Adrenal gland (tissue), 5 donors: ENCODE measurements at regions not wholly inside any gene's neighbourhood (a gene's known extent, or its start where the extent isn't known, plus 50 kb on each side); places are given as distances from the start of the nearest gene placed in this dataset.

Experiments used
- POLR2A ChIP-seq, 2 donors: fragments of 450-650 bp; IDR thresholded peaks; one replicate each; pipeline ENCODE4 v1.6.1; 2017; ENCODE audit warnings: antibody characterized with exemption in 2 of 2, mild to moderate bottlenecking in 2 of 2, moderate library complexity in 1 of 2
- TF ChIP-seq, protein P1 (sequence below), 6 experiments: fragments of 450-650 bp in 4 of 6; fragments of 200-600 bp in 2 of 6; sonication (generic) in 1 of 6; IDR thresholded peaks; 1 replicate in 5 of 6; 2 replicates in 1 of 6; pipeline versions ENCODE4 v1.5.1 to v1.8.0; 2016 to 2021; ENCODE audit warnings: antibody characterized with exemption in 6 of 6, mild to moderate bottlenecking in 2 of 6, moderate library complexity in 1 of 6
- donor health status: DM: no; HTN: no; CAD: no.

DNA sequence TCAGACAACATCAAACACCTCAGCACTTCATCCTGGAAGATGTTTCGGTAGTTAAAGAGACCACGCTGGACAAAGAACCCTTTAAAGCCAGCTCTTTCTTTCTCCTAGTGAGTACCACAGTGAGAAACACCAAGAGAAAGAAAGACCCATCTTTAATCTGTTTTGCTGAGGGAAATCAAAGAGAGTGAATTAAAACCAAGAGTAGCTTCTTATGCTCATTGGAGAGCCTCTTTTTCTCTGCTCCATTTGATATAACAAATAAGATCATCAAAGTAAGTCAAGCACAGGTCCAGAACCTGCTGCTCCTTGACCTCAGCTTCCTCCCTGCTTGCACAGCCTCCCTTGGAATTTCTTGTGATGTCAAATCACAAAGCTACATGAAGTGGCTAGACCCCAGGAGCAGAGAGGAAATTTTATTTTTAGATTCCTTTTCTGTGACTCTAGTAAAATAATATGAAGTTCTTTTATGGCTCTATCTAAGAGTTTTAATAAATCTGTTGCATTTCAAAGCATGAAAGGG is 436.4 kb downstream of the C3orf38 start:
- TF ChIP-seq POLR2A (IDR thresholded peaks at IDR 0.05): no peak
- TF ChIP-seq, protein P1, sequence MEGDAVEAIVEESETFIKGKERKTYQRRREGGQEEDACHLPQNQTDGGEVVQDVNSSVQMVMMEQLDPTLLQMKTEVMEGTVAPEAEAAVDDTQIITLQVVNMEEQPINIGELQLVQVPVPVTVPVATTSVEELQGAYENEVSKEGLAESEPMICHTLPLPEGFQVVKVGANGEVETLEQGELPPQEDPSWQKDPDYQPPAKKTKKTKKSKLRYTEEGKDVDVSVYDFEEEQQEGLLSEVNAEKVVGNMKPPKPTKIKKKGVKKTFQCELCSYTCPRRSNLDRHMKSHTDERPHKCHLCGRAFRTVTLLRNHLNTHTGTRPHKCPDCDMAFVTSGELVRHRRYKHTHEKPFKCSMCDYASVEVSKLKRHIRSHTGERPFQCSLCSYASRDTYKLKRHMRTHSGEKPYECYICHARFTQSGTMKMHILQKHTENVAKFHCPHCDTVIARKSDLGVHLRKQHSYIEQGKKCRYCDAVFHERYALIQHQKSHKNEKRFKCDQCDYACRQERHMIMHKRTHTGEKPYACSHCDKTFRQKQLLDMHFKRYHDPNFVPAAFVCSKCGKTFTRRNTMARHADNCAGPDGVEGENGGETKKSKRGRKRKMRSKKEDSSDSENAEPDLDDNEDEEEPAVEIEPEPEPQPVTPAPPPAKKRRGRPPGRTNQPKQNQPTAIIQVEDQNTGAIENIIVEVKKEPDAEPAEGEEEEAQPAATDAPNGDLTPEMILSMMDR (IDR thresholded peaks at IDR 0.05): no peak
